IMR-90 (cell line): ENCODE measurements at regions not wholly inside any gene's neighbourhood (a gene's known extent, or its start where the extent isn't known, plus 50 kb on each side); places are given as distances from the start of the nearest gene placed in this dataset.
"Not testable (repeated sequence)": the region's sequence is repeated elsewhere in the genome, so short reads cannot be mapped to it uniquely, and the experiment has no call there.

Experiments used
- CEBPB ChIP-seq: IDR thresholded peaks from 2 replicates; pipeline ENCODE4 v1.6.1; 2012; ENCODE audit warnings: low read depth, low read length, improper control_type of control experiment
- CHD1 ChIP-seq: IDR thresholded peaks from 2 replicates; pipeline ENCODE4 v1.6.1; 2012; ENCODE audit warnings: low read depth, low read length, improper control_type of control experiment
- MAFK ChIP-seq: IDR thresholded peaks from 2 replicates; pipeline ENCODE4 v1.6.1; 2012; ENCODE audit warnings: low read depth, low read length, improper control_type of control experiment
- MXI1 ChIP-seq: IDR thresholded peaks from 2 replicates; pipeline ENCODE4 v1.6.1; 2012; ENCODE audit warnings: low read depth, mild to moderate bottlenecking, low read length, moderate library complexity, borderline replicate concordance
- NFE2L2 ChIP-seq: fragments of 150-350 bp; IDR thresholded peaks from 2 replicates; pipeline ENCODE4 v1.6.1; 2016; ENCODE audit warnings: low read depth, mild to moderate bottlenecking, low read length
- POLR2A ChIP-seq: IDR thresholded peaks from 2 replicates; pipeline ENCODE4 v1.6.1; 2012; ENCODE audit warnings: mild to moderate bottlenecking, low read depth, low read length
- RAD21 ChIP-seq: IDR thresholded peaks from 2 replicates; pipeline ENCODE4 v1.6.1; 2012; ENCODE audit warnings: low read length, improper control_type of control experiment
- RCOR1 ChIP-seq: IDR thresholded peaks from 2 replicates; pipeline ENCODE4 v1.6.1; 2012; ENCODE audit warnings: mild to moderate bottlenecking, low read length, improper control_type of control experiment; ENCODE audit not compliant: insufficient replicate concordance
- TF ChIP-seq, protein P1 (sequence below): conservative IDR thresholded peaks from 2 replicates; pipeline ENCODE4 v1.5.1; 2012; ENCODE audit warnings: mild to moderate bottlenecking, low read depth, low read length, improper control_type of control experiment
- TF ChIP-seq, protein P2 (sequence below): fragments of 150-350 bp; IDR thresholded peaks from 2 replicates; pipeline ENCODE4 v1.6.1; 2016; ENCODE audit warnings: low read depth, mild to moderate bottlenecking, low read length, moderate library complexity, borderline replicate concordance
- TF ChIP-seq, protein P3 (sequence below): fragments of 150-350 bp; IDR thresholded peaks from 2 replicates; pipeline ENCODE4 v1.6.1; 2017; ENCODE audit warnings: mild to moderate bottlenecking, antibody characterized with exemption, low read length, low read depth

DNA sequence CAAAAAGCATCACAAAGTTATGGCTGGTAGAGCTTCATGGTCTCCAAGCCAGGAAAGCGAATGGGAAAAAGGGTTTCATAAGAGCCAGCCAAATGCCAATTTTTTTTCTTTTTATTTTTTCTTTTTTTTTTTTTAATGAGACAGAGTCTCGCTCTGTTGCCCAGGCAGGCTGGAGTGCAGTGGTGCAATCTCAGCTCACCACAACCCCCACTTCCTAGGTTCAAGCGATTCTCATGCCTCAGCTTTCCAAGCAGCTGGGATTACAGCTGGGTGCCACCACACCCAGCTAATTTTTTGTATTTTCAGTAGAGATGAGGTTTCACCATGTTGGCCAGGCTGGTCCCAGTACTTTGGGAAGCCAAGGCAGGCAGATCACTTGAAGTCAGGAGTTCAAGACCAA is 148.7 kb upstream of the POGK start:
- TF ChIP-seq, protein P1, sequence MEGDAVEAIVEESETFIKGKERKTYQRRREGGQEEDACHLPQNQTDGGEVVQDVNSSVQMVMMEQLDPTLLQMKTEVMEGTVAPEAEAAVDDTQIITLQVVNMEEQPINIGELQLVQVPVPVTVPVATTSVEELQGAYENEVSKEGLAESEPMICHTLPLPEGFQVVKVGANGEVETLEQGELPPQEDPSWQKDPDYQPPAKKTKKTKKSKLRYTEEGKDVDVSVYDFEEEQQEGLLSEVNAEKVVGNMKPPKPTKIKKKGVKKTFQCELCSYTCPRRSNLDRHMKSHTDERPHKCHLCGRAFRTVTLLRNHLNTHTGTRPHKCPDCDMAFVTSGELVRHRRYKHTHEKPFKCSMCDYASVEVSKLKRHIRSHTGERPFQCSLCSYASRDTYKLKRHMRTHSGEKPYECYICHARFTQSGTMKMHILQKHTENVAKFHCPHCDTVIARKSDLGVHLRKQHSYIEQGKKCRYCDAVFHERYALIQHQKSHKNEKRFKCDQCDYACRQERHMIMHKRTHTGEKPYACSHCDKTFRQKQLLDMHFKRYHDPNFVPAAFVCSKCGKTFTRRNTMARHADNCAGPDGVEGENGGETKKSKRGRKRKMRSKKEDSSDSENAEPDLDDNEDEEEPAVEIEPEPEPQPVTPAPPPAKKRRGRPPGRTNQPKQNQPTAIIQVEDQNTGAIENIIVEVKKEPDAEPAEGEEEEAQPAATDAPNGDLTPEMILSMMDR: not testable (repeated sequence)
- TF ChIP-seq POLR2A, MXI1, CEBPB, MAFK, RCOR1, NFE2L2, CHD1, RAD21: not testable (repeated sequence)
- TF ChIP-seq, protein P2, sequence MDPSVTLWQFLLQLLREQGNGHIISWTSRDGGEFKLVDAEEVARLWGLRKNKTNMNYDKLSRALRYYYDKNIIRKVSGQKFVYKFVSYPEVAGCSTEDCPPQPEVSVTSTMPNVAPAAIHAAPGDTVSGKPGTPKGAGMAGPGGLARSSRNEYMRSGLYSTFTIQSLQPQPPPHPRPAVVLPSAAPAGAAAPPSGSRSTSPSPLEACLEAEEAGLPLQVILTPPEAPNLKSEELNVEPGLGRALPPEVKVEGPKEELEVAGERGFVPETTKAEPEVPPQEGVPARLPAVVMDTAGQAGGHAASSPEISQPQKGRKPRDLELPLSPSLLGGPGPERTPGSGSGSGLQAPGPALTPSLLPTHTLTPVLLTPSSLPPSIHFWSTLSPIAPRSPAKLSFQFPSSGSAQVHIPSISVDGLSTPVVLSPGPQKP: not testable (repeated sequence)
- TF ChIP-seq, protein P3, sequence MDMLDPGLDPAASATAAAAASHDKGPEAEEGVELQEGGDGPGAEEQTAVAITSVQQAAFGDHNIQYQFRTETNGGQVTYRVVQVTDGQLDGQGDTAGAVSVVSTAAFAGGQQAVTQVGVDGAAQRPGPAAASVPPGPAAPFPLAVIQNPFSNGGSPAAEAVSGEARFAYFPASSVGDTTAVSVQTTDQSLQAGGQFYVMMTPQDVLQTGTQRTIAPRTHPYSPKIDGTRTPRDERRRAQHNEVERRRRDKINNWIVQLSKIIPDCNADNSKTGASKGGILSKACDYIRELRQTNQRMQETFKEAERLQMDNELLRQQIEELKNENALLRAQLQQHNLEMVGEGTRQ: not testable (repeated sequence)
